IMR-90 (cell line): ENCODE measurements at regions not wholly inside any gene's neighbourhood (a gene's known extent, or its start where the extent isn't known, plus 50 kb on each side); places are given as distances from the start of the nearest gene placed in this dataset.

Experiments used
- ATAC-seq: fragments of 200-7000 bp; cut with Tn5 transposase; 2 replicates; pipeline ENCODE4 v1.9.1; 2020; ENCODE audit warnings: low read depth, mild to moderate bottlenecking, moderate library complexity
- BruUV-seq: library from RNA; stranded (reverse); fragments of 400-500 nt; replicated peaks from 2 replicates; lab custom pipeline; 2021; lab: Mats Ljungman, UMichigan
- CTCF ChIA-PET: fragments of 300-600 bp; formaldehyde crosslinking; extraction: SDS; loops from one replicate; lab custom pipeline; 2021; ENCODE audit warnings: antibody characterized with exemption; lab: Yijun Ruan, JAX
- POLR2A ChIA-PET: fragments of 300-600 bp; sonication (Branson Sonifier 250); formaldehyde crosslinking; loops from one replicate; lab custom pipeline; 2022; ENCODE audit warnings: antibody characterized with exemption; ENCODE audit not compliant: unreplicated experiment; lab: Charles Lee
- DNase-seq: peaks from one replicate; pipeline ENCODE4 v3.0.0; 2013
- H2AFZ ChIP-seq: replicated peaks from 2 replicates; pipeline ENCODE3; 2013; ENCODE audit warnings: low read length, mild to moderate bottlenecking; ENCODE audit not compliant: poor library complexity
- H2AK5ac ChIP-seq: 2 replicates; pipeline ENCODE4 v1.6.1; 2013; ENCODE audit warnings: low read depth, low read length, inconsistent platforms
- H2AK9ac ChIP-seq: replicated peaks from 2 replicates; pipeline ENCODE3; 2013; ENCODE audit warnings: mild to moderate bottlenecking, low read depth, low read length, moderate library complexity; ENCODE audit not compliant: poor library complexity
- H2BK120ac ChIP-seq: 2 replicates; pipeline ENCODE4 v1.6.1; 2013; ENCODE audit warnings: low read depth, low read length, inconsistent platforms
- H2BK15ac ChIP-seq: 3 replicates; pipeline ENCODE4 v1.6.1; 2013; ENCODE audit warnings: low read depth, low read length, inconsistent platforms
- H2BK20ac ChIP-seq: 2 replicates; pipeline ENCODE4 v1.6.1; 2013; ENCODE audit warnings: low read depth, mild to moderate bottlenecking, inconsistent platforms, low read length, moderate library complexity
- H2BK5ac ChIP-seq: 2 replicates; pipeline ENCODE4 v1.6.1; 2013; ENCODE audit warnings: mild to moderate bottlenecking, low read depth, low read length, inconsistent platforms; ENCODE audit not compliant: poor library complexity, severe bottlenecking
- H3K14ac ChIP-seq: replicated peaks from 2 replicates; pipeline ENCODE4 v1.6.1; 2013; ENCODE audit warnings: low read depth, low read length, inconsistent platforms
- H3K18ac ChIP-seq: 2 replicates; pipeline ENCODE4 v1.6.1; 2013; ENCODE audit warnings: low read depth, low read length, control low read depth
- H3K23ac ChIP-seq: 2 replicates; pipeline ENCODE4 v1.6.1; 2013; ENCODE audit warnings: low read depth, low read length, inconsistent platforms
- H3K27ac ChIP-seq: 2 replicates; pipeline ENCODE4 v1.5.1; 2013; ENCODE audit warnings: mild to moderate bottlenecking, control low read depth, low read length; ENCODE audit not compliant: insufficient read depth
- H3K27me3 ChIP-seq: 2 replicates; pipeline ENCODE4 v1.6.1; 2013; ENCODE audit warnings: low read length; ENCODE audit not compliant: control insufficient read depth, insufficient read depth
- H3K36me3 ChIP-seq: 2 replicates; pipeline ENCODE4 v1.6.1; 2013; ENCODE audit warnings: low read length, mixed read lengths; ENCODE audit not compliant: control insufficient read depth, insufficient read depth
- H3K4ac ChIP-seq: 2 replicates; pipeline ENCODE4 v1.6.1; 2013; ENCODE audit warnings: low read depth, low read length, inconsistent platforms
- H3K4me1 ChIP-seq: 2 replicates; pipeline ENCODE4 v1.6.1; 2013; ENCODE audit warnings: low read length, mixed read lengths; ENCODE audit not compliant: control insufficient read depth, insufficient read depth
- H3K4me2 ChIP-seq: 2 replicates; pipeline ENCODE4 v1.6.1; 2013; ENCODE audit warnings: low read depth, mild to moderate bottlenecking, control low read depth, low read length, moderate library complexity
- H3K4me3 ChIP-seq: 2 replicates; pipeline ENCODE4 v1.5.1; 2013; ENCODE audit warnings: low read depth, mild to moderate bottlenecking, control low read depth, low read length, moderate library complexity; ENCODE audit not compliant: insufficient read depth
- H3K56ac ChIP-seq: 2 replicates; pipeline ENCODE4 v1.6.1; 2013; ENCODE audit warnings: low read length, inconsistent platforms; ENCODE audit not compliant: insufficient read depth; ENCODE audit errors: extremely low read depth
- H3K79me1 ChIP-seq, 2 experiments: 2 replicates each; pipeline ENCODE4 v1.6.1; 2013; ENCODE audit warnings: low read length in 2 of 2, inconsistent platforms in 1 of 2, low read depth in 1 of 2
- H3K9ac ChIP-seq: 2 replicates; pipeline ENCODE4 v1.6.1; 2013; ENCODE audit warnings: low read depth, low read length, control low read depth
- H3K9me1 ChIP-seq: 2 replicates; pipeline ENCODE4 v1.6.1; 2013; ENCODE audit warnings: low read length, inconsistent platforms; ENCODE audit not compliant: insufficient read depth
- H3K9me3 ChIP-seq: 2 replicates; pipeline ENCODE4 v1.6.1; 2013; ENCODE audit warnings: low read length; ENCODE audit not compliant: control insufficient read depth, insufficient read depth
- H4K20me1 ChIP-seq: 2 replicates; pipeline ENCODE4 v1.6.1; 2013; ENCODE audit warnings: low read length, inconsistent platforms; ENCODE audit not compliant: insufficient read depth
- H4K5ac ChIP-seq: 2 replicates; pipeline ENCODE4 v1.6.1; 2013; ENCODE audit warnings: mild to moderate bottlenecking, low read depth, low read length, control low read depth
- H4K8ac ChIP-seq, 2 experiments: 2 replicates each; pipeline ENCODE4 v1.6.1; 2013; ENCODE audit warnings: low read depth in 2 of 2, low read length in 2 of 2, control low read depth in 1 of 2, inconsistent platforms in 1 of 2
- H4K91ac ChIP-seq: 2 replicates; pipeline ENCODE4 v1.6.1; 2013; ENCODE audit warnings: low read depth, low read length, inconsistent platforms; ENCODE audit not compliant: insufficient read depth
- BHLHE40 ChIP-seq: fragments of 150-350 bp; IDR thresholded peaks from 2 replicates; pipeline ENCODE4 v1.6.1; 2016; ENCODE audit warnings: mild to moderate bottlenecking, low read depth, low read length
- CEBPB ChIP-seq: IDR thresholded peaks from 2 replicates; pipeline ENCODE4 v1.6.1; 2012; ENCODE audit warnings: low read depth, low read length, improper control_type of control experiment
- CHD1 ChIP-seq: IDR thresholded peaks from 2 replicates; pipeline ENCODE4 v1.6.1; 2012; ENCODE audit warnings: low read depth, low read length, improper control_type of control experiment
- CTCF ChIP-seq: conservative IDR thresholded peaks from 2 replicates; pipeline ENCODE4 v1.5.1; 2012; ENCODE audit warnings: mild to moderate bottlenecking, low read depth, low read length, improper control_type of control experiment
- ELK1 ChIP-seq: fragments of 150-350 bp; IDR thresholded peaks from 2 replicates; pipeline ENCODE4 v1.6.1; 2016; ENCODE audit warnings: low read depth, mild to moderate bottlenecking, low read length, moderate library complexity, borderline replicate concordance
- FOS ChIP-seq: fragments of 150-350 bp; IDR thresholded peaks from 2 replicates; pipeline ENCODE4 v1.6.1; 2016; ENCODE audit warnings: low read depth, low read length
- MAFK ChIP-seq: IDR thresholded peaks from 2 replicates; pipeline ENCODE4 v1.6.1; 2012; ENCODE audit warnings: low read depth, low read length, improper control_type of control experiment
- MAZ ChIP-seq: IDR thresholded peaks from 2 replicates; pipeline ENCODE4 v1.6.1; 2012; ENCODE audit warnings: low read depth, mild to moderate bottlenecking, low read length, improper control_type of control experiment, moderate library complexity, borderline replicate concordance
- MXI1 ChIP-seq: IDR thresholded peaks from 2 replicates; pipeline ENCODE4 v1.6.1; 2012; ENCODE audit warnings: low read depth, mild to moderate bottlenecking, low read length, moderate library complexity, borderline replicate concordance
- NFE2L2 ChIP-seq: fragments of 150-350 bp; IDR thresholded peaks from 2 replicates; pipeline ENCODE4 v1.6.1; 2016; ENCODE audit warnings: low read depth, mild to moderate bottlenecking, low read length
- POLR2A ChIP-seq: IDR thresholded peaks from 2 replicates; pipeline ENCODE4 v1.6.1; 2012; ENCODE audit warnings: mild to moderate bottlenecking, low read depth, low read length
- RAD21 ChIP-seq: IDR thresholded peaks from 2 replicates; pipeline ENCODE4 v1.6.1; 2012; ENCODE audit warnings: low read length, improper control_type of control experiment
- RCOR1 ChIP-seq: IDR thresholded peaks from 2 replicates; pipeline ENCODE4 v1.6.1; 2012; ENCODE audit warnings: mild to moderate bottlenecking, low read length, improper control_type of control experiment; ENCODE audit not compliant: insufficient replicate concordance
- RFX5 ChIP-seq: IDR thresholded peaks from 2 replicates; pipeline ENCODE4 v1.8.0; 2012; ENCODE audit warnings: low read depth, mild to moderate bottlenecking, low read length, moderate library complexity
- SMC3 ChIP-seq: fragments of 150-350 bp; IDR thresholded peaks from 2 replicates; pipeline ENCODE4 v1.6.1; 2016; ENCODE audit warnings: low read depth, mild to moderate bottlenecking, antibody characterized with exemption, low read length, moderate library complexity
- USF2 ChIP-seq: fragments of 150-350 bp; IDR thresholded peaks from 2 replicates; pipeline ENCODE4 v1.6.1; 2017; ENCODE audit warnings: mild to moderate bottlenecking, antibody characterized with exemption, low read length, low read depth
- WGBS, 2 experiments: methylation state at CpG; one replicate each; pipeline versions ENCODE4 v1.1.5 to v1.1.7; 2013; ENCODE audit warnings: missing lambda C conversion rate in 2 of 2; ENCODE audit not compliant: insufficient read length in 1 of 2; ENCODE audit errors: extremely low coverage in 2 of 2; 5-methylcytosine and 5-hydroxymethylcytosine counted together
- dilution Hi-C: fragments of 300-500 bp; cut with HindIII; formaldehyde crosslinking; loops from one replicate; pipeline ENCODE4 v1.14.3; 2018; ENCODE audit warnings: low sequenced_read_pairs; ENCODE audit not compliant: unreplicated experiment
- in situ Hi-C: fragments of 300-500 bp; cut with MboI; formaldehyde crosslinking; loops from 3 replicates; pipeline ENCODE4 v1.14.3; 2019; ENCODE audit warnings: low sequenced_read_pairs, inconsistent platforms, mixed read lengths
- intact Hi-C: fragments of 100-400 bp; cut with micrococcal nuclease; formaldehyde crosslinking; loops from 2 replicates; pipeline ENCODE4 v1.10.0; 2022

GRCh38 chr6:167540796-167541195, 215.9 kb downstream of the TTLL2 start:
- Histone ChIP-seq H3K79me1 (no peaks in the 10 kb centered on the region), H3K56ac (no peak overlapping the region), H3K23ac (no peak overlapping the region), H3K27me3 (no peaks in the 10 kb centered on the region), H3K36me3 (no peaks in the 10 kb centered on the region), H2BK5ac (no peak overlapping the region), H3K4me3 (no peak overlapping the region), H2BK120ac (no peak overlapping the region), H4K8ac (no peak overlapping the region), H3K14ac (no peak overlapping the region), H3K9me3 (peaks cover 11% of the 10 kb centered on the region; the same call in 1 of the 2 replicates), H2BK20ac (no peak overlapping the region), H3K27ac (no peak overlapping the region), H2AFZ (no peak overlapping the region), H3K4ac (no peak overlapping the region), H2AK9ac (no peak overlapping the region), H4K91ac (no peak overlapping the region), H3K9me1 (no peaks in the 10 kb centered on the region), H4K20me1 (no peaks in the 10 kb centered on the region), H2AK5ac (no peak overlapping the region), H3K18ac (no peak overlapping the region), H3K4me2 (no peak overlapping the region), H2BK15ac (no peak overlapping the region), H3K9ac (no peak overlapping the region), H3K4me1 (no peaks in the 10 kb centered on the region), H4K5ac (no peak overlapping the region)
- BruUV-seq, result no TSS peak
- TF ChIP-seq POLR2A (no peak), MXI1 (no peak), SMC3 (no peak), NFE2L2 (no peak), MAZ (no peak), ELK1 (no peak), CTCF (no peak), CHD1 (no peak), RCOR1 (no peak), RFX5 (no peak), MAFK (no peak), RAD21 (no peak), CEBPB (no peak), BHLHE40 (no peak), FOS (no peak), USF2 (no peak)
- in situ Hi-C loops, result no loop called here
- no peak for ATAC-seq
- DNase-seq, result no peak
- intact Hi-C loops, result no loop called here
- WGBS, 2 experiments, result no CpG with 5 or more reads among the region's 7 CpGs
- dilution Hi-C loops, result no loop called here
- ChIA-PET POLR2A (no interaction called here), CTCF (no interaction called here)
